Stimulated activated CD8-positive, alpha-beta memory T cell treated with anti-CD3 and anti-CD28 coated beads, Interleukin-12 subunit alpha, Interleukin-12 subunit beta, amount 100 ng/mL, for 4 hours (primary cell): ENCODE measurements at regions not wholly inside any gene's neighbourhood (a gene's known extent, or its start where the extent isn't known, plus 50 kb on each side); places are given as distances from the start of the nearest gene placed in this dataset.
"Not testable (repeated sequence)": the region's sequence is repeated elsewhere in the genome, so short reads cannot be mapped to it uniquely, and the experiment has no call there.

Source experiments
- DNase-seq: peaks from one replicate; pipeline ENCODE4 v3.0.0-alpha.2; 2020; ENCODE audit warnings: low read depth

DNA sequence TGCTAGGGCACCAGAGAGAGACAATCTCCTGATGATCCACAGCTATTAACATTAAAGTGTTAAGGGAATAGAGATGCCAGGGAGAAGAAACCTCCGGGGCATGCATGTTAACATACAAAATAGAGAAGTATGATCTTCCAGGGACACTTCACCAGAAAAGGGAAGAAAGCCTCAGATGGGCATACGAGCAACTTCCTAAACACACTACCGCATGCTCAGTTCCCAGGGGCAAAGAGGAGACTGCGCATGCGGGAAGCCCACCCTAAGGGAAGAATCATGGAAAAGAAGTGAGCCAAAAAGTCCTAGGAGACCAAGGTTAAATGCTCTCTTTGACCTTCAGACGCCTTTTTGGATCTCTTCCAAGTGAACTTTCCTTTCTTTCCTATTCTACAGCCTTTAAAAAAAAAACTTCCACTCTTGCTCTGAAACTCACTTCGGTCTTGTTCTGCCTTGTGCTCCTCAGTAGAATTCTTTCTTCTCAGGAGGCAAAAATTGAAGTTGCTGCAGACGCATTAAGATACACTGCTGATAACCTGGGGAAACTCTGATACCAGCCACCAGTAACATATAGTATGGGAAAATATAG is 1211.3 kb downstream of the REEP3 start:
- DNase-seq, result no peak

- DNase-seq, result no peak
Measured at GRCh38 chr10:64733980-64734379, 1212.8 kb downstream of the REEP3 start.

DNA sequence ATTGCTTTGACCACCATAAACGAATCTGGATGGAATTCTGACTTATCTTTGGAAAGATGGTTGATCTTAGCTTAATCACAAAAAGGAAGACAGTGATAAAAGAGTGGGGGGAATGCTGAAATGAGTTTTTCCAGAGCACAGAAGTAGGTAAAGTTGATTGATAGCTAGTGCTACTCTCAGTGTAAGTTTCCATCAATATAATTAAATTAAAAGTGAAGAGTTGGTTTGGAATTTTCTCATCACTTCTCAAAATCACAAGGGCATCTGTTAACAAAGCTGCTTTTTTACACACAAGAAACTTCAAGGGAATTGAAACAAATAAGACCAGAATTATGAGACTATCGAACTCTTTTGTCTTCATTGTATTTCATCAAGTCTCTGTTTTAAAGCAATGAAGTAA is 1217.3 kb downstream of the REEP3 start:
- DNase-seq, result no peak

DNA sequence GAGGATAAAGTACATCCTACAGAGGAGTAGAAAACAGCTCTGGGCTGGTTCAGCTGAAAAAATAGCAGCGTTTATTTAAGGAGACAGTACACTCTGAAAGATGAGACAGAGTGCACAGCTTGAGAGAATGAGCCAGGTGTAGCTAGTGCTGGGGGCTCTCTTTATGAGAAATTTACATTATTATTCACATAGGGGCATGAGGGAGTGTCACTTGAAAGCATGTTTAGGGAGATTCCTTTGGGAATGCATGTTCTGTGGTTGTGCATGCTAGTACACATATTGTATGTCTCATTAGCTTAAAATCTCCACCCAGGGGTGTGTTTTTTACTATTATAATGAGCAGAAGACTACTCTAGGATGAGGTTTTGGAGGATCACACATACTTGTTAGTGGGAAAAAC is 1224.4 kb downstream of the REEP3 start:
- DNase-seq, result no peak

DNA sequence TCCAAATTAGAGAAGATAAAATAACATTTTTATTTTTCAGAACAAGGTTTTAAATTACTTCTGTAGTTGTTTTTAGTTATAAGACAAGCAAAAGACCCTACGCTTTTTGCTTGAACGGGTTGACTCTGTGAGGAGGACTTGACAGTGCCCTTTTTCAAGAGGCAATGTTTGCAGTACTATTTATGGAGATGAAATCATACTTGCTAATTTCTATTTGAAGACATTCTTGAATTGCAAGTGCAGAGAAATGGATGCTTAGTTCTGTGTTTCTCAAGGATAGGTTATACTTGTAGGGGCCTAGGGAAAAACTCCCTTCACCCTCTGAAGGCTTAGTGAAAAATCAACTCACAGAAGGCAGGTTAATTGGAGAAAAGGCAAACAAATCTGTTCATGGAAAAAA is 1229.5 kb downstream of the REEP3 start:
- no peak for DNase-seq

DNA sequence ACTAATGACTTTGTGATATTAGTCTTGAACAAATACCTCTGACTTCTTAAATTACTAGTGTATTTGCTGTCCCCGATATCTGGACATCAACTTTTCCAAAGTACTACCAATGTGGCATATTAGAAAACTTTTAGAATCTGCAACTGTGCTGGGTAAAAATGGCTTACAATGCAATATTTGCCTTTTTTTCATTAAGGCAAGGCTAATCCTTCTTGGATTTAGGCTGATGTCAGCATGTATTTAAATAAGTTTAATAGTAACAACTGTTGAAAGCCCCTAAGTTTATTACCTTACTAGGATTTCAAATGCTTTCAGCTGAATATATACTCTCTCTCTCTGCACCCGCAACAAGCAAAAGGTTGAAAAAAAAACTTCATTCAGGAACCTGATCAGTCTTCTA is 1232.3 kb downstream of the REEP3 start:
- no peak for DNase-seq

DNA sequence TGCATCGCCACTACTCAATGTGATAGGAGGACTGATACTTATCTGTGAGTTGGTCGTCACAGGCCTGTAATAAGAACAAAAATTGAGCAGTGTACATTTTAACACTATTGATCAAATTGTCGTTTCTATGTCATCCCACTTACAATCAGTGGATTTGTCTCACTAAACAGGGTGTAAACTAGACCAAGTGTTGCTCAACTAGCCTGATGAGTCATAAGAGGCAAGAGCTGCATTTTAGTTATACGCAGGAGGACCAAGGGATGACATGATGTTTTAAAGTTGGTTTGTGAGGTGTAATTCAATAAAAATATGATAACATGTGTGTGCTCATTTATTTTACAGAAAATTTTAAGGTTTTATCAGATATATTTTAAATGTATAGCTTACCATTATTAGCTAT is 1239.2 kb downstream of the REEP3 start:
- no peak for DNase-seq

DNA sequence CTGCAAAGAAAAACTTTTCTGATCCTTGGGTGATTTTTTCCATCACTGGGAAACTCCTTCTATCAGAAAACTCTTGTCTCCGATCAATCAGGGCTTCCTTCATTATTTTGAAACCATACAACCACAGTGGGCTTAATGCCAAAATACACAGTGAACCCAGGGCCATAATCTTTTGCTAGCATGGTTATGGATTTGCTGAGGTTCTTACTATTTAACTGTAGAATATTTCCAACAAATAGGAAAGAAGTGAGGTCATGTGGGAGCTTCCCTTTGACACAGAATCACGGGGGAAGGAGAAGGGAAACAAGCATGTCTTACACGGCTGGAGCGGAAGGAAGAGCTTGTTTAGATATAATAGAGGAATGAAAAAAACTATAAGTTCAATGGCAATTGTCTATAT is 1241.7 kb downstream of the REEP3 start:
- DNase-seq, result no peak

- no peak for DNase-seq
Measured at GRCh38 chr10:64765498-64765897, 1244.3 kb downstream of the REEP3 start.

DNA sequence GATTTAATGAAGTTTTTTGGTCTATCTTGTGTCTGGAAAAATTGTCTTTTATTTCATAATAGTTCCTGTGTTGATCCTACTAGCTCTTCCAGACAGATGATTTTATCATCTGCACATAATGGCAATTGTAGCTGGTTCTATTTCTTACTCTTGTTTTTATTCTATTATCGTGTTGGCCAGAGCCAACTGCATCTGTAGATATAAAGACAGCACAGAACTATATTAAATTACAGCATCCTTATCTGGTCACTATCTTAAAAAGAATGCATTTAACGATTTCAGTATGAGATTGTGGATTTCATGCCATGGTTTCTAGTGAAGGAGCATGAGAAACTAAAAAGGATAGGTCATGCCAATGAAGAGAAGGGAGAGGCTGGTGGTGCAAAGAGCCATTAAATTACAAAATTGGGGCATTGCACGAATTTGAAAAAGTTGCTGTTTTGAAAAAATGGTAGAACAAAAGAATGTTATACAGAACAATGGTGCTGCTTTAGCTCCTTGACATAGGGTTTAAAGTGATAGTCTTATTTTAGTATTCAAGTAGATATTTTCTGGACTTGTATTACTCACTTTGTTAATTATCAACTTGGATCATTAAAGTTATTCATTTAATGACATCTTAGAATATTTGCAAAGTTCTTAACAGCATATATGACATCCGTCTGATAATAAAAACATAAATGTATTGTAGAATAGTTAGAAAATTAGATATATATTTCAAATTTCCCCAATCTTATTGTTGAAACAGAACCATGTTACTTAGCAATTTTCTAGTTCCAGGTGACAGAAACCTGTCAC is 1250.3 kb downstream of the REEP3 start:
- no peak for DNase-seq

DNA sequence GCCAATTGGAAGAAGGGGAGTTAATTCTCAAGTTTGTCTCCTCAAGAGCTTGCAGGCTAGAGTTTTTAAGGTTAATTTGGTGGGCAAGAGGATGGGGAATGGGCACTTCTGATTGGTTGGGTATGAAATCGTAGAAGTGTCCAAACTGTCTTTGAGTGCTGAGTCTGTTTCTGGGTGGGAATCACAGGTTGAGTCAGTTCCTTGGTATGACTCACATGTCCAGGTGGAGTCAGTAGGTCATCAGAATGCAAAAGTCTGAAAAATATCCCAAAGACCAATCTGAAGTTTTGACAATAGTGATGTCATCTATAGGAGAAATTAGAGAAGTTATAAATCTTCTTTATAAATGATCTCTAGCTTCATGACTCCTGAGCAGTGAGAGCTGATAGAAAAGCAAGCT is 1252.2 kb downstream of the REEP3 start:
- no peak for DNase-seq

GRCh38 chr10:64784451-64784850 is 1263.2 kb downstream of the REEP3 start:
- DNase-seq, result not testable (repeated sequence)

DNA sequence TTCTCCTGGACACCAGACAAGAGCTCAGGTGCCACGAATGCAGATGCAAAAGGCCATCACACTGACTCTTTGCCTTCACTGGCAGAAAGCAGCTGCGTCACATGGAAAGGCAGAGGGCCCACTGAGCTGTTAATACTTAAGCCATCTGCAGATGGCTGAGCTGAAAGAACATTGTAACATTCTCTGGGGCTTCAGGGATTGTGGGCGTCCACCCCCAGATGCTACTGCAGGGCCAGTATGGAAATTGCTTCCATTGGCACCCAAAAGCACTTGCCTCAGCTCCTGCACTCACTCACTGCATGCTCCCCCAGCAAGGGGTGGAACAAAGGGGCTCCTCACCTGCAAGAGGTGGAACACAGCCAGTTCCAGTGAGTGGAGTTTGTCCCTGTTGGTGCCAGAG is 1264.6 kb downstream of the REEP3 start:
- DNase-seq, result no peak

- no peak for DNase-seq
Measured at GRCh38 chr10:64786989-64787388, 1265.8 kb downstream of the REEP3 start.

DNA sequence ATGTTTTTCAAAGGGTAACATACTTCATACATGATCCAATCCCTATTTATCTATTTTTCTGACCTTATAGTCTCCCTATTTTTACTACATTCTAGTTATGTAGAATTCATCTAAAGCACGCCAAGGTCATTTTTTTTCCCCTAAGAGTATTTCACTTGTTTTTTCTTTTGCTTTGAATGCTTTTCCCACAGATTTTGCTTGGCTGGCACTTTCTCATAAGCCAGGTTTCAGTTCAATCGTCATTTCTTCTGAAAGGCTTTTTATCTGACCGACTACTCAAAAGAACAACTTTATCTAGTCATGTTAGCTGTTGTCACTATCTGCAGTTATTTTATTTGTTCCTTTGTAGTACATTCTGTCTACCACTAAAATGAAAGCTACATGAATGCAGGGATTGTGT is 1274.6 kb downstream of the REEP3 start:
- no peak for DNase-seq

- DNase-seq, result no peak
Measured at GRCh38 chr10:64798297-64798696, 1277.1 kb downstream of the REEP3 start.

DNA sequence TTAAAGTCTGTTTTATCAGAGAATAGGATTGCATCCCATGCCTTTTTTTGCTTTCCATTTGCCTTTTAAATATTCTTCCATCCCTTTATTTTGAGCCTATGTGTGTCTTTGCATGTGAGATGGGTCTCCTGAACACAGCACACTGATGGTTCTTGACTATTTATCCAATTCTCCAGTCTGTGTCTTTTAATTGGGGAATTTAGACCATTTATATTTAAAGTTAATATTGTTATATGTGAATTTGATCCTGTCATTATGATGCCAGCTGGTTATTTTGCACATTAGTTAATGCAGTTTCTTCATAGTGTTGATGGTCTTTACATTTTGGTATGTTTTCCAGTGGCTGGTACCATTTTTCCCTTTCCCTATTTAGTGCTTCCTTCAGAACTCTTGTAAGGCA is 1287.0 kb downstream of the REEP3 start:
- DNase-seq, result not testable (repeated sequence)

DNA sequence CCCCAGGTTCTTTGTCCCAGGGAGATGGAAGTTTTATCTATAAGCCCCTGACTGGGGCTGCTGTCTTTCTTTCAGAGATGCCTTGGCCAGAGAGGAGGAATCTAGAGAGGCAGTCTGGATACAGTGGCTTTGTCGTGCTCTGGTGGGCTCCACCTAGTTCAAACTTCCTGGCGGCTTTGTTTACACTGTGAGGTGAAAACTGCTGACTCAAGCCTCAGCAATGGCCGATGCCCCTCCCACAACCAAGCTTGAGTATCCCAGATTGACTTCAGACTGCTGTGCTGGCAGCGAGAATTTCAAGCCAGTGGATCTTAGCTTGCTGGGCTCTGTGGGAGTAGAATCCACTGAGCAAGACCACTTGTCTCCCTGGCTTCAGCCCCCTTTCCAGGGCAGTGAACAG is 1288.8 kb downstream of the REEP3 start:
- not testable (repeated sequence) for DNase-seq

DNA sequence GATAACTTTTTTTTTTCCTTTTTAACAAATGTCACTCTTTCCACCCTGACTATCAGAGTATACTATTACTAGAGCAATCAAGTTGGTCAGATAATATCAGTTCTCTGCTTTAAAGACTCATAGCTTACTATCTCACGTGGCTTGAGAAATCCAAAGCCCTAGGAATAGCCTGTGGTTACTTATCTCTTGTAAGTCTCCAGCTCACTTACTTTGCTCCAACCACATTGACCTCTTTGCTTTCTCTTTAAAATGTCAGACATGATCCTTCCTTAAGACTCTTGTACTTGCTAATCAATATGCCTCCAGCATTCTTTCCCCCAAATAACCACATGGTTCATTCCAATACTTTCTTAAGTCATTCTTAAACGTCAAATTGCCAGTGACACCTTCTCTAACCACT is 1292.2 kb downstream of the REEP3 start:
- no peak for DNase-seq

GRCh38 chr10:64814201-64814600 is 1293.0 kb downstream of the REEP3 start:
- no peak for DNase-seq

GRCh38 chr10:64829888-64830412 is 1308.7 kb downstream of the REEP3 start:
- no peak for DNase-seq

DNA sequence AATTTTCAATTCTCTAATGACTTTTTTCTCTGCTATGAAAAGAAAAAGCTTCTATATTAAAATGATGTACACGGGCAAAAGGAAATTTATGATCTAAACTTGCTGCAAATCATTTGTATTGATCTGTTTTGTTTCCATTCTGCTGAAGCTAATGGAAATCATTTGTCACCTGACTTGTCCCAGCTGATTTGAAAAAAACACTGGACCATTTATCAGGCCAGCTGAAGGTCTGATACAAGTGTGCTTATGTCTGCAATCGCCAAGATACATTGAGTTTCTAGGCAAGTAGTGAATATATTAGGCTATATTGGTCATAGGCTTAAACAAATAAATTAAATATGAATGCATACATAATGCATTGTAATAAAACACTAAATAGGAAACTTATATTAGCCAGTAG is 1309.7 kb downstream of the REEP3 start:
- DNase-seq, result no peak

DNA sequence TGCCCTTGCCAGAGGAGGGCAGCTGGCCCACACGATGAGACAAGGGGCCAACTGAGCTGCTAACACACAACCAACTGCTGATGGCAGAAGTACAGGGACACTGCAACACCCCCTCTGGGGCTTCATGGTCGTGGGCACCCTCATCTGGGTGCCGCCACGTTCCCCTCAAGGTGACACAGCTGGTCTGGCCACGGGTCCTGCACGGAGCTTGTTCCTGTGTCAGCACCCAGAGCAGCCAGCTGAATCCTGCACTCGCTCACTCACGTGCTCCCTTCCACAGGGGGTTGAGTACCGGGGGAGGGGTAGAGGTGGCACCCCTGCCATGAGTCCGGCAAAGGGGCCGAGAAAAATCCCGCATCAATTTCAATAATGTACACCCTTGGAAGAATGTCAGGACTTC is 1319.1 kb downstream of the REEP3 start:
- DNase-seq, result no peak

GRCh38 chr10:64846700-64847099 is 1325.5 kb downstream of the REEP3 start:
- DNase-seq, result no peak
